Transverse colon (tissue), 4 donors: ENCODE measurements at regions not wholly inside any gene's neighbourhood (a gene's known extent, or its start where the extent isn't known, plus 50 kb on each side); places are given as distances from the start of the nearest gene placed in this dataset.

Experiments used
- POLR2A ChIP-seq: fragments of 450-650 bp; IDR thresholded peaks from one replicate; pipeline ENCODE4 v1.6.1; 2016; ENCODE audit warnings: antibody characterized with exemption, mild to moderate bottlenecking, moderate library complexity
- POLR2AphosphoS5 ChIP-seq, 3 donors: sonication (generic); formaldehyde crosslinking; IDR thresholded peaks; one replicate each; pipeline ENCODE4 v1.6.1; 2016; ENCODE audit warnings: antibody characterized with exemption in 3 of 3
- TF ChIP-seq, protein P1 (sequence below), 5 experiments: fragments of 200-600 bp in 3 of 5; fragments of 450-650 bp in 2 of 5; sonication (generic) in 3 of 5; IDR thresholded peaks; 1 replicate in 2 of 5; 2 replicates in 3 of 5; pipeline ENCODE4 v1.5.1; 2016 to 2017; ENCODE audit warnings: antibody characterized with exemption in 5 of 5, inconsistent platforms in 3 of 5, mild to moderate bottlenecking in 2 of 5, moderate library complexity in 1 of 5

DNA sequence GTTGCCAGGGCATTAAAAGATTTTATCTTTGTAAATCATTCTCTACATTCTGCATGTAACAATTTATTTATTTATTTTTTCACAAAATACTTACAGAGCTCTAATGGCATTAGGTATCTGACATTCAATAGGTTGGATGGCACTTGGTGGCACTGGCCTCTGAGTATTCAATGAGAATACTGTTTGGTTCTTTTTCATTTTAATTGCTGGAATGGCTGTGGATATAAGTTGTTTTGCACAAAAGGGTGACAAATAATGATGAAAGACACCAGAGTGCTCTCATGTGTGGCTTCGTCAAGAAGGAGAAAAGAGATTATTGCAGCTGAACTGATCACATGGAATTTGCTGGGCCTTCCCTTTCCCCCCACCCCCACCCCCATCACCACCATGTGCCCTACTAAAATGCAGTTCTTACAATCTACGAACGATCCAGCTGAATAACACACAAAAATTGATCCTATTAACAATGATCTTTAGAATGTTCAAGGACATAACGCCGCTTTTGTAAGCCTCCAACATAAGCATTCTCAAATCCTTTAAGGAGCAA lies 195.2 kb upstream of the POU3F2 start:
- TF ChIP-seq, protein P1, sequence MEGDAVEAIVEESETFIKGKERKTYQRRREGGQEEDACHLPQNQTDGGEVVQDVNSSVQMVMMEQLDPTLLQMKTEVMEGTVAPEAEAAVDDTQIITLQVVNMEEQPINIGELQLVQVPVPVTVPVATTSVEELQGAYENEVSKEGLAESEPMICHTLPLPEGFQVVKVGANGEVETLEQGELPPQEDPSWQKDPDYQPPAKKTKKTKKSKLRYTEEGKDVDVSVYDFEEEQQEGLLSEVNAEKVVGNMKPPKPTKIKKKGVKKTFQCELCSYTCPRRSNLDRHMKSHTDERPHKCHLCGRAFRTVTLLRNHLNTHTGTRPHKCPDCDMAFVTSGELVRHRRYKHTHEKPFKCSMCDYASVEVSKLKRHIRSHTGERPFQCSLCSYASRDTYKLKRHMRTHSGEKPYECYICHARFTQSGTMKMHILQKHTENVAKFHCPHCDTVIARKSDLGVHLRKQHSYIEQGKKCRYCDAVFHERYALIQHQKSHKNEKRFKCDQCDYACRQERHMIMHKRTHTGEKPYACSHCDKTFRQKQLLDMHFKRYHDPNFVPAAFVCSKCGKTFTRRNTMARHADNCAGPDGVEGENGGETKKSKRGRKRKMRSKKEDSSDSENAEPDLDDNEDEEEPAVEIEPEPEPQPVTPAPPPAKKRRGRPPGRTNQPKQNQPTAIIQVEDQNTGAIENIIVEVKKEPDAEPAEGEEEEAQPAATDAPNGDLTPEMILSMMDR (IDR thresholded peaks at IDR 0.05), result no peak
- TF ChIP-seq POLR2A, result no peak
- no peak for TF ChIP-seq POLR2AphosphoS5 (IDR thresholded peaks at IDR 0.05)
